K562 (cell line): ENCODE measurements at regions not wholly inside any gene's neighbourhood (a gene's known extent, or its start where the extent isn't known, plus 50 kb on each side); places are given as distances from the start of the nearest gene placed in this dataset.
"Not testable (repeated sequence)": the region's sequence is repeated elsewhere in the genome, so short reads cannot be mapped to it uniquely, and the experiment has no call there.

Experiments used
- ATAC-seq: fragments of 200-7000 bp; cut with Tn5 transposase; 3 replicates; pipeline ENCODE4 v1.9.1; 2020; ENCODE audit warnings: moderate library complexity
- BruUV-seq: library from RNA; stranded (reverse); fragments of 400-500 nt; replicated peaks from 2 replicates; lab custom pipeline; 2021; lab: Mats Ljungman, UMichigan
- CTCF ChIA-PET: fragments of 300-600 bp; formaldehyde crosslinking; extraction: SDS; loops from one replicate; lab custom pipeline; 2021; ENCODE audit warnings: low intra/inter-chr PET ratio; lab: Yijun Ruan, JAX
- POLR2A ChIA-PET: fragments of 300-600, 350-650 bp; sonication (Branson Sonifier 250); formaldehyde crosslinking; extraction: SDS; loops from one replicate; lab custom pipeline; 2021; ENCODE audit warnings: antibody characterized with exemption, inconsistent platforms; lab: Yijun Ruan, JAX
- DNase-seq, 4 experiments: peaks; one replicate each; pipeline versions ENCODE4 v3.0.0 to v3.0.0-alpha.2; 2011 to 2018; ENCODE audit warnings: low spot score in 3 of 4, mixed read lengths in 3 of 4; ENCODE audit errors: extremely low read depth in 1 of 4
- FAIRE-seq: peaks from 2 replicates; lab custom pipeline; 2011; peaks lifted over from hg19 to GRCh38; lab: Jason Lieb, UNC
- H2AFZ ChIP-seq: 2 replicates; pipeline ENCODE4 v1.6.0; 2011; ENCODE audit warnings: low read depth, low read length, control low read depth, inconsistent platforms
- H3K27ac ChIP-seq: fragments of 200-600 bp; 3 replicates; pipeline ENCODE4 v1.8.0; 2011; ENCODE audit warnings: low read depth, mild to moderate bottlenecking, control low read depth, inconsistent platforms, low read length, moderate library complexity, mixed read lengths; ENCODE audit errors: extremely low read depth
- H3K27me3 ChIP-seq, 2 experiments: fragments of 300-600 bp in 1 of 2; 2 replicates in 1 of 2; 3 replicates in 1 of 2; pipeline versions ENCODE4 v1.6.0 to v1.8.0; 2011; ENCODE audit warnings: inconsistent platforms in 2 of 2, low read length in 2 of 2, mild to moderate bottlenecking in 1 of 2, mixed read lengths in 1 of 2, moderate library complexity in 1 of 2; ENCODE audit not compliant: control insufficient read depth in 2 of 2, insufficient read depth in 2 of 2
- H3K36me3 ChIP-seq: fragments of 300-600 bp; 3 replicates; pipeline ENCODE4 v1.8.0; 2011; ENCODE audit warnings: mild to moderate bottlenecking, low read length, inconsistent platforms; ENCODE audit not compliant: control insufficient read depth, insufficient read depth
- H3K4me1 ChIP-seq, 2 experiments: fragments of 200-600 bp in 1 of 2; replicated peaks in 1 of 2; 2 replicates in 1 of 2; 3 replicates in 1 of 2; pipeline versions ENCODE4 v1.5.1 to v1.8.0; 2011; ENCODE audit warnings: inconsistent platforms in 2 of 2, low read length in 2 of 2, mild to moderate bottlenecking in 1 of 2, mixed read lengths in 1 of 2, moderate library complexity in 1 of 2; ENCODE audit not compliant: control insufficient read depth in 2 of 2, insufficient read depth in 2 of 2
- H3K4me2 ChIP-seq: 2 replicates; pipeline ENCODE4 v1.6.1; 2011; ENCODE audit warnings: low read length, control low read depth, inconsistent platforms, mixed read lengths; ENCODE audit not compliant: insufficient read depth
- H3K4me3 ChIP-seq: fragments of 200-600 bp; sonication (generic), shearing (Covaris generic); 2 replicates; pipeline ENCODE4 v1.5.1; 2016; ENCODE audit warnings: control low read depth, inconsistent platforms
- H3K79me2 ChIP-seq: fragments of 200-600 bp; 3 replicates; pipeline ENCODE4 v1.8.0; 2011; ENCODE audit warnings: low read length, inconsistent platforms; ENCODE audit not compliant: control insufficient read depth, insufficient read depth
- H3K9ac ChIP-seq, 2 experiments: 2 replicates each; pipeline versions ENCODE4 v1.6.0 to v1.6.1; 2011; ENCODE audit warnings: low read depth in 2 of 2, low read length in 2 of 2, control low read depth in 1 of 2, inconsistent platforms in 1 of 2, mild to moderate bottlenecking in 1 of 2, mixed read lengths in 1 of 2; ENCODE audit not compliant: insufficient read depth in 1 of 2
- H3K9me1 ChIP-seq: one replicate; pipeline ENCODE4 v1.6.0; 2011; ENCODE audit warnings: inconsistent platforms, mild to moderate bottlenecking, low read length, moderate library complexity; ENCODE audit not compliant: control insufficient read depth, insufficient read depth
- H3K9me3 ChIP-seq: replicated peaks from 2 replicates; pipeline ENCODE4 v1.5.1; 2011; ENCODE audit warnings: low read depth, low read length, inconsistent platforms; ENCODE audit not compliant: control insufficient read depth, insufficient read depth
- H4K20me1 ChIP-seq: replicated peaks from 2 replicates; pipeline ENCODE4 v1.6.1; 2011; ENCODE audit warnings: low read length, inconsistent platforms, mixed read lengths; ENCODE audit not compliant: control insufficient read depth, insufficient read depth
- CHD2 ChIP-seq: IDR thresholded peaks from 2 replicates; pipeline ENCODE4 v1.6.1; 2011; ENCODE audit warnings: low read depth, low read length
- NFE2 ChIP-seq: IDR thresholded peaks from 2 replicates; pipeline ENCODE4 v1.6.1; 2014; ENCODE audit warnings: antibody characterized with exemption, low read depth
- NONO ChIP-seq, 2 experiments: fragments of 200-400 bp in 1 of 2; fragments of 450-650 bp in 1 of 2; formaldehyde crosslinking in 1 of 2; IDR thresholded peaks; 2 replicates each; pipeline ENCODE4 v1.6.1; 2017; ENCODE audit warnings: low read depth in 2 of 2, mild to moderate bottlenecking in 2 of 2, moderate library complexity in 2 of 2, low read length in 1 of 2
- ZFX ChIP-seq: sonication (generic); formaldehyde crosslinking; IDR thresholded peaks from 2 replicates; pipeline ENCODE4 v1.8.0; 2022; ENCODE audit warnings: mild to moderate bottlenecking, missing genetic modification reagents, moderate library complexity
- ZNF639 ChIP-seq, 2 experiments: fragments of 200-800 bp in 1 of 2; sonication (Bioruptor generic) in 1 of 2; sonication (generic) in 1 of 2; formaldehyde crosslinking in 1 of 2; IDR thresholded peaks in 1 of 2; conservative IDR thresholded peaks in 1 of 2; 2 replicates each; pipeline versions ENCODE4 v1.5.0 to v1.6.1; 2016 to 2020; ENCODE audit warnings: missing compliant biosample characterization in 1 of 2, missing genetic modification characterization in 1 of 2, missing genetic modification reagents in 1 of 2
- WGBS: fragments of 100-300 bp; shearing (Covaris generic); methylation state at CpG from one replicate; pipeline ENCODE4 v1.1.6; 2016; ENCODE audit warnings: low coverage, mixed read lengths; ENCODE audit not compliant: insufficient coverage; ENCODE audit errors: missing lambda C conversion rate; 5-methylcytosine and 5-hydroxymethylcytosine counted together
- in situ Hi-C: fragments of 300-500 bp; cut with MboI; formaldehyde crosslinking; loops from 4 replicates; pipeline ENCODE4 v1.15.0; 2018; ENCODE audit warnings: inconsistent platforms, mixed read lengths
- intact Hi-C: fragments of 100-400 bp; cut with micrococcal nuclease; formaldehyde crosslinking; loops from 2 replicates; pipeline ENCODE4 v1.14.2; 2022
- TF ChIP-seq, protein P1 (sequence below): fragments of 450-650 bp; IDR thresholded peaks from 2 replicates; pipeline ENCODE4 v1.6.1; 2016; ENCODE audit warnings: low read depth

GRCh38 chr9:107569174-107569573 is 79.6 kb upstream of the KLF4 start (continued):
- TF ChIP-seq, protein P1, sequence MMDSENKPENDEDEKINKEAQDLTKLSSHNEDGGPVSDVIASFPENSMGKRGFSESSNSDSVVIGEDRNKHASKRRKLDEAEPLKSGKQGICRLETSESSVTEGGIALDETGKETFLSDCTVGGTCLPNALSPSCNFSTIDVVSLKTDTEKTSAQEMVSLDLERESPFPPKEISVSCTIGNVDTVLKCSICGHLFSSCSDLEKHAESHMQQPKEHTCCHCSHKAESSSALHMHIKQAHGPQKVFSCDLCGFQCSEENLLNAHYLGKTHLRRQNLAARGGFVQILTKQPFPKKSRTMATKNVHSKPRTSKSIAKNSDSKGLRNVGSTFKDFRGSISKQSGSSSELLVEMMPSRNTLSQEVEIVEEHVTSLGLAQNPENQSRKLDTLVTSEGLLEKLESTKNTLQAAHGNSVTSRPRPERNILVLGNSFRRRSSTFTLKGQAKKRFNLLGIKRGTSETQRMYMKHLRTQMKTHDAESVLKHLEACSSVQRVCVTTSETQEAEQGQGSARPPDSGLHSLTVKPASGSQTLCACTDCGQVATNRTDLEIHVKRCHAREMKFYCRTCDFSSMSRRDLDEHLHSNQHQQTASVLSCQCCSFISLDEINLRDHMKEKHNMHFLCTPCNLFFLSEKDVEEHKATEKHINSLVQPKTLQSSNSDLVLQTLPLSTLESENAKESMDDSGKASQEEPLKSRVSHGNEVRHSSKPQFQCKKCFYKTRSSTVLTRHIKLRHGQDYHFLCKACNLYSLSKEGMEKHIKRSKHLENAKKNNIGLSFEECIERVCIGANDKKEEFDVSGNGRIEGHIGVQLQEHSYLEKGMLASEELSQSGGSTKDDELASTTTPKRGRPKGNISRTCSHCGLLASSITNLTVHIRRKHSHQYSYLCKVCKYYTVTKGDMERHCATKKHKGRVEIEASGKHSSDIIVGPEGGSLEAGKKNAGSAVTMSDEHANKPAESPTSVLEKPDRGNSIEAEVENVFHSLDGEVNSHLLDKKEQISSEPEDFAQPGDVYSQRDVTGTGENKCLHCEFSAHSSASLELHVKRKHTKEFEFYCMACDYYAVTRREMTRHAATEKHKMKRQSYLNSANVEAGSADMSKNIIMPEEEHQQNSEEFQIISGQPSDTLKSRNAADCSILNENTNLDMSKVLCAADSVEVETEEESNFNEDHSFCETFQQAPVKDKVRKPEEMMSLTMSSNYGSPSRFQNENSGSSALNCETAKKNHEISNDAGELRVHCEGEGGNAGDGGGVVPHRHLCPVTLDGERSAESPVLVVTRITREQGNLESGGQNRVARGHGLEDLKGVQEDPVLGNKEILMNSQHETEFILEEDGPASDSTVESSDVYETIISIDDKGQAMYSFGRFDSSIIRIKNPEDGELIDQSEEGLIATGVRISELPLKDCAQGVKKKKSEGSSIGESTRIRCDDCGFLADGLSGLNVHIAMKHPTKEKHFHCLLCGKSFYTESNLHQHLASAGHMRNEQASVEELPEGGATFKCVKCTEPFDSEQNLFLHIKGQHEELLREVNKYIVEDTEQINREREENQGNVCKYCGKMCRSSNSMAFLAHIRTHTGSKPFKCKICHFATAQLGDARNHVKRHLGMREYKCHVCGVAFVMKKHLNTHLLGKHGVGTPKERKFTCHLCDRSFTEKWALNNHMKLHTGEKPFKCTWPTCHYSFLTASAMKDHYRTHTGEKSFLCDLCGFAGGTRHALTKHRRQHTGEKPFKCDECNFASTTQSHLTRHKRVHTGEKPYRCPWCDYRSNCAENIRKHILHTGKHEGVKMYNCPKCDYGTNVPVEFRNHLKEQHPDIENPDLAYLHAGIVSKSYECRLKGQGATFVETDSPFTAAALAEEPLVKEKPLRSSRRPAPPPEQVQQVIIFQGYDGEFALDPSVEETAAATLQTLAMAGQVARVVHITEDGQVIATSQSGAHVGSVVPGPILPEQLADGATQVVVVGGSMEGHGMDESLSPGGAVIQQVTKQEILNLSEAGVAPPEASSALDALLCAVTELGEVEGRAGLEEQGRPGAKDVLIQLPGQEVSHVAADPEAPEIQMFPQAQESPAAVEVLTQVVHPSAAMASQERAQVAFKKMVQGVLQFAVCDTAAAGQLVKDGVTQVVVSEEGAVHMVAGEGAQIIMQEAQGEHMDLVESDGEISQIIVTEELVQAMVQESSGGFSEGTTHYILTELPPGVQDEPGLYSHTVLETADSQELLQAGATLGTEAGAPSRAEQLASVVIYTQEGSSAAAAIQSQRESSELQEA, result no peak
- TF ChIP-seq NFE2 (0 out of 2 replicates have a peak, but pooled peaks have one; percentile 13), ZNF639 (CRISPR knock-in tag; conservative IDR thresholded peaks at IDR 0.05 in 1 of 2, IDR thresholded peaks at IDR 0.05 in 1 of 2) (no peak), CHD2 (no peak), ZFX (no peak), NONO (IDR thresholded peaks at IDR 0.05; ENCODE audit: low read depth in 2 of 2, low read length in 1 of 2) (no peak)

DNA sequence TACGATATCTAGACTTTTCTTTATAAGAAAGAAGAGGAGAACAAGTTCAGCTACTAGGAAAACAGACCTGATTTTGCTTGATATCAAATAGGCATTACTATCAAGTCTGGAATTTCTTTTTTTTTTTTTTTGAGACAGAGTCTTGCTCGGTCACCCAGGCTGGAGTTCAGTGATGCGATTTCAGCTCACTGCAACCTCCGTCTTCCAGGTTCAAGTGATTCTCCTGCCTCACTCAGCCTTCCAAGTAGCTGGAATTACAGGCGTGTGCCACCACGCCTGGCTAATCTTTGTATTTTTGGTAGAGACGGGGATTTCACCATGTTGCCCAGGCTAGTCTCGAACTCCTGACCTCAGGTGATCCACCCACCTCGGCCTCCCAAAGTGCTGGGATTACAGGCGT is 78.8 kb upstream of the KLF4 start:
- CTCF ChIA-PET, FAIRE-seq, in situ Hi-C loops, H3K27ac ChIP-seq, H3K79me2 ChIP-seq, H3K9me3 ChIP-seq, H2AFZ ChIP-seq, H3K36me3 ChIP-seq, POLR2A ChIA-PET, H3K9ac ChIP-seq, intact Hi-C loops, H3K4me1 ChIP-seq, H3K9me1 ChIP-seq, ATAC-seq, BruUV-seq, H4K20me1 ChIP-seq, DNase-seq, H3K4me3 ChIP-seq, H3K4me2 ChIP-seq: not testable (repeated sequence)
- peaks cover 2 to 22% of the 10 kb centered on the region in 2 experiments; a peak in 4 of 5 replicates for H3K27me3 ChIP-seq
- 4% methylated on average over 9 of the region's 10 CpGs for WGBS
